PC-3 (cell line): ENCODE measurements at regions not wholly inside any gene's neighbourhood (a gene's known extent, or its start where the extent isn't known, plus 50 kb on each side); places are given as distances from the start of the nearest gene placed in this dataset.

Source experiments
- CTCF ChIP-seq: fragments of 300-600 bp; sonication (generic); conservative IDR thresholded peaks from 2 replicates; pipeline ENCODE4 v1.5.1; 2017; ENCODE audit warnings: antibody characterized with exemption, low read depth, mild to moderate bottlenecking, low read length
- EZH2 ChIP-seq: fragments of 300-600 bp; sonication (generic); IDR thresholded peaks from one replicate; pipeline ENCODE4 v1.6.1; 2017; ENCODE audit warnings: antibody characterized with exemption, mild to moderate bottlenecking, low read length; ENCODE audit not compliant: unreplicated experiment
- EZH2phosphoT487 ChIP-seq: fragments of 300-600 bp; sonication (generic); IDR thresholded peaks from 2 replicates; pipeline ENCODE4 v1.6.1; 2018; ENCODE audit warnings: mild to moderate bottlenecking, antibody characterized with exemption, low read length, borderline replicate concordance

GRCh38 chr1:181192316-181192715 lies 103.8 kb downstream of the IER5 start:
- no peak for TF ChIP-seq EZH2phosphoT487
- TF ChIP-seq CTCF = no peak
- no peak for TF ChIP-seq EZH2
